NCI-H2107 (cell line): ENCODE measurements at regions not wholly inside any gene's neighbourhood (a gene's known extent, or its start where the extent isn't known, plus 50 kb on each side); places are given as distances from the start of the nearest gene placed in this dataset.

Source experiments
- DNase-seq: peaks from one replicate; lab custom pipeline; 2025; lab: John Stamatoyannopoulos, UW

DNA sequence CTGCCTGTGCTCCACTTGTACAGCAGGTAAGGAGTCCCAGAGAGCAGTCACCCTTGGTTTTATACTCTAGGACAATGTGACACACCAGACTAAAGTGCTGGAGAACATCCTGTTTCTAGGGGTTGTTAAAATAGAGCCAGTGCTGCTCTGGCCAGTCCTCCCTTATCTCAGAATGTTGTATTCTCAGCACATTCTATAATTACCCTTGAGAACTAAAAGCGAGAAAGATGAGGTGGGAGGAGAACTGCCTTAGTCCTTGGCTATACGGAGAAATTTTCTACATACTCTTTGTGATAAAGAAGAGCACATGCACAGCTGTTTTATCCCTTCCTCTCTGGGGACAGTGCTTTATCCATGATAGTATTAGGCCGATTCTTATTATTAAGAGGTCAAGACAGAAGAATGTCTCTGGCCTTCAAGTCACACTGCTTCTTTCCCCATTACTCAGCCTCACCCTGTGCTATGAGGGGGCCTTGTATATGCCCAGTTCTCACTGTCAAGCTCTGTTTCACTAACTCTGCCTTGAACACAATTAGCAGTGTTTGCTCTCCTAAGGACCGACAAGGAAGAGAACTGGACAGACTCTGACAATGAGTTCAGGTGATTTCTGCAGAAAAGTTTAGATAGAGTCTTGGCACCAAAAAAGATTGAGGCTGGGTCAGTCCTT lies 385.8 kb downstream of the TRIB2 start:
- DNase-seq: no peak

DNA sequence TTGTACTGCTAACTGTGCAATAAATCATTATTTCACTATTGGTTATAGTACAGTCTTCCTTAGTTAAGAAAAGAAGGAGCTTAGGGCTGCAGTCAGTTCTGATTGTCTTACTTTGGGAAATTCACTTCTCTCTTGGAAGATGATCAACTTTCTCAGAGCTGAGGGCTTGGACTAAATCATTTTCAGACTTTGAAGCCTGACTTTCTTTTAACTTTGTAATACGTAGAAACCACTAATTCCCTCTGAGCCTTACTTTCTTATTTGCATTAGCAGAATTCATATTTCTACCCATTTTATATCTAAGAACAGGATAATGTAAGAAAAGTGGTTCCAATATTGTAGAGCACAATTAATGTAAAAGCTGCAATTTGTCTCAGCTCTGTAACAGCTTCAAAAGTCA lies 386.4 kb downstream of the TRIB2 start:
- DNase-seq: no peak

DNA sequence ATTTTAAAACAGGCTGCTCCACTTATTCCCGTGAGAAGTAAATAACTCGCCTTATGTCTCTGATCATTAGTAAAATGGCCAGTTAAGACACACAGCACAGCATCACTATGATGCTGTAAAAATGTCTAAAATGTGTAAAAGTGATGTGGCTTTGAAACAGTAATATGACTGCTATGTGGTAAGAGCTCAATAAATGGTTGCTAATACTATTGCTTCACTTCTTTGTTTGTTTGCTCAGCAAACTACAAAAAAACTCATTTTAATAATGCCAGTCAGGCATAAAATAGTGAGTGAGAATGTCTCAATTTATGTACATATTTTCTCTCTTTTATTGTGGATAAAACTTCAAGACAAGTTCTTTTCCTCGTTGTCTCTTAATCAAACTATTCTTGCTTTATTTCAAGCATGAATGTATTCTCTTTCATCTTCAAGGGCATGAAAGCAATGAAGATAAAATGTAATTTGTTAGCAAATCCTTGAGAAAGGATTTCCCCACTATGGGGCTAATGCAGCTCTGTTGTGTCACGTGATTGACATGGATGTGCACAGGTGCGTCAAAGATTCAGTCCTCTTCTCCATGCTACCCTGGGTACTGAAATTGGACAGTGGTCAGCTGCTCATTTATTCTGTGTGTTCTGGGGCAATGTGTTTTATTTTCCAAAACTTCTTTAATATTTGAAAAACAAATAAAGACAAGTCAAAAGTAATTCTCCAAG lies 387.2 kb downstream of the TRIB2 start:
- no peak for DNase-seq

DNA sequence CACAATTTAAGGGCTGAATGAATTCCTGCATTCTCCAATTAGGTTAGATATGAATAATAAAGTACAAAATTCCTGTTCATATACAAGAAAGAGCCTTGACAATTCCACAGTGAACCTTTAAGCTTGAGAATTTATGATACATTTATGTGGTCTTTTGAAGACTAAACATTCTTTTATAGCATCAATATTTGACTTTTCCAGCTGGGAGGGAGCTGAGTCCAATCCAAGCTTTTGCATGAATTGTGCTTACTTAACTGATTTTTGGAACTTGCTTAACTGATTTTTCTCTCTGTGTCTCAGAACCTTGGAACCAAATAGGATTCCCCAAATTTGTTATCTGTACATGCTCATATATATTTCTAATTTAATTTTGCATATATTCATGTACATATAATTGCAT lies 388.0 kb downstream of the TRIB2 start:
- no peak for DNase-seq

DNA sequence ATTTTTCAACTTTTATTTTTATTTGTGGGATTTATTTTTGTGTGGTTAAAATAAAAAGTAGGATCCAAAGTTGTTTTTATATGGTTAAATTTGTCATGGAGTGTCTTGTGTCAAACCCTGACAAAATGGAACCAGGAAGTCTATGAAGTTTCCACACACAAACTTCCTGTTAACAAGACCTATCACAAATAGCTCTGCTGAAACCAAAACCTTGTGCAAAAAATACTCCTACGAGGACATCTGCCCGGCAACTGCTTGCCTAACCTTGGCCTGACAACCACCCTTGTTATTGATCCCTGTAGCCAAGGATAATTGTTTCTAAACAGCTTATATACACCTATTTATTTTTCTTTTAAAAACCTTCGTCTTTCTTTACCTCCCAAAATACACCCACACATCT lies 389.6 kb downstream of the TRIB2 start:
- DNase-seq: no peak

DNA sequence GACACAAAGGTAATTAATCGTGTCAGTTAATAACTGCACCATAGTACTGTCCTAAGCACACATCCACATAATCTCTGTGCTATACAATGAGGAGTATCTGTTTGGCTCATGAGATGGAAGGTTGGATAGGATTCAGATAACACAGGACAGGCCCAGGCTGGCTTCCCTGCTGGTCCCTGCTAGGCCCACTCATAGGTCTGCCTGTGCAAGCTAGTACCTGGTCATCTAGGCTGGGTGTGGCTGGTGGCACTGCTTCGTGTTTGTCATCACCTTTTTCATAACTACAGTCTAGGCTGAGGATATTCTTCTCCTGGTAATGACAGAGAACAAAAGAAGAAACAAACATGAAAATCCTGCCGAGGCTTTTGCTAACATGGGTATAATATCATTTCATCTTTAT lies 392.8 kb downstream of the TRIB2 start:
- no peak for DNase-seq

DNA sequence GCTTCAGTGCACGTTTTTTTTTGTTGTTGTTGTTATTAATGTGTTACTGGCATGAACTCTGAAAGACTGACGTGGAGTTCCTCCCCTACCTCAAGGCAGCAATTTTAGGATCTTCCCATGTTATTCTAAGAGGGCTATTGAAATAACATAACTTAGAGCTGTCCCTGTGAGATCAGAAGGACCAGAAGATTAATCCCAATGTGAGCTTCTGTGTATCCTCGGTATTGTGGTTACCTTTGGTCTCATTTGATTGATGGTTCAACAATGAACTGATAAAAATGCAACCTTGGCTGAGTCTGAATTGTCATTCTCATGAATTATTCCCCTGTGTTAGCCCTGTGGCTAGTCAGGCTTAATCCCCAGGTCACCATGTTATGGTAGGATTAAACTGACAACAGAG lies 394.1 kb downstream of the TRIB2 start:
- no peak for DNase-seq

DNA sequence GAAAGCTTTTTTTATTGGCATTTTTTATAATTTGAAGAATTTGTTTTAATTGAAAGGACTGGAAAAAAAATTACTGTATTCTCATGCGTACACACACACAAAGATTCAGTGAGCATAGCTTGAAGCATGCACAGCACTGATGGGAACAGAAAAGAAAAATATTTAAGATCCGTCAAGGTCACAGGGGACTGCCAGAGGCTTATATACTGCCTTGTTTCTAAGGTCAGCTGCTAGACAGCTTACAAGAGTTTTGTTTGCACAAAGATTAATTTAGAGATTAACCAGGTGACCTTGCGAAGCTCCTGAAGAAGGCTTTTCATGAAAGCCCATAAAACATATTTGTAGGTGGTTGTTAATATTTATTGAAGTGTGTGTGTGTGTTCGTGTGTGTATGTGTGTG lies 396.3 kb downstream of the TRIB2 start:
- no peak for DNase-seq

DNA sequence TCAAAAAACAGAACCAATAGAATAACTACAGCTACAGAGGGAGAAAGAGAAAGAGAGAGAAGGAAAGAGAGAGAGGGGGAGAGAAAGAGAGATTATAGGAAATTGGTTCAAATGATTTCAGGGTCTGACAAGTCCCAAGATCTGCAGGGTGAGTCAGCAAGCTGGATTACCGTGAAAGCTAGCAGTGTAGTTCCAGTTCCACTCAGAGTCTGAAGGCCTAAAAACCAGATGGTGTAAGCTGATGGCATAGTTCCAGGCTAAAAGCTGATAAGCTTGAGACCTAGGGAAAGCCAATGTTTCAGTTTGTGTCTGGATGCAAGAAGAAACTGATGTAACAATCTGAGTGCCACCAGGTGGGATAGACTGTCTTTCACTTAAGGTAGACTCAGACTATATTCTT lies 397.7 kb downstream of the TRIB2 start:
- DNase-seq: no peak

DNA sequence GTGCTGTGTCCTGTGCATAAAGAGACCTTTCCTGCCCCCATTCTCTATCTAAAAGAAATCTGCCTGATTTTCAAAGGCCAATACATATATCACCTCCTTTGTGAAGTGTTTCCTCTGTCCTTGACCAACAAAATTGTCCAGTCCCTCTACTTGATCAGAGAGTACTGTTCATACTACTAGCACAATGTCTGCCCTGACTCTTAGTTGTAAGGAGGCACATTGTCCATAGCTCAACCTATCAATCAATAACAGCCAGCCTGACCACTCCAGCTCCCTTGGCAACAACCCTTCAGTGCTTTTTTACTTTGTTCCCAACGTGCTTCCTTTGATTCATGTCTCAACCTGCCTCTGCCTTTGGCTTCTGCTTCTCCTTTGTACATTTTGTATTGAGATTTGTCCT lies 398.9 kb downstream of the TRIB2 start:
- DNase-seq: no peak

DNA sequence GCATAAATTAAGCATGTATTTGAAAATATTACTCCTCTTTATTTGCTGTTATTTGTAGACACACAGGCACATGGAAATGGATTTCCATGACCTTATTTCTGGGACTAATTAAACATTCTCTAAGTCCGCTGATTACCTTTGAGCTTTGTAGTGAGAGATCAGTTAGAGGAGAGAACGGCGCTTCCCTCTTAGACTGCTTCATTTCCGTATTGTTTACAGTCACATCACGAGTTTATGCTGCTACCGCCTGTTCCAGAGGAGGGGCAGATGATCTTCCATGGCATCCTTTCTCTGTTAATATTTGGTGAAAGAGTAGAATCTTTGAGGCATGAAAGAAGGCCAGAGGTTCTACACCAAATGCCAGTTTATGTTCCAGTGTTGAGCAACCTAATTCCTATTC lies 404.4 kb downstream of the TRIB2 start:
- no peak for DNase-seq

DNA sequence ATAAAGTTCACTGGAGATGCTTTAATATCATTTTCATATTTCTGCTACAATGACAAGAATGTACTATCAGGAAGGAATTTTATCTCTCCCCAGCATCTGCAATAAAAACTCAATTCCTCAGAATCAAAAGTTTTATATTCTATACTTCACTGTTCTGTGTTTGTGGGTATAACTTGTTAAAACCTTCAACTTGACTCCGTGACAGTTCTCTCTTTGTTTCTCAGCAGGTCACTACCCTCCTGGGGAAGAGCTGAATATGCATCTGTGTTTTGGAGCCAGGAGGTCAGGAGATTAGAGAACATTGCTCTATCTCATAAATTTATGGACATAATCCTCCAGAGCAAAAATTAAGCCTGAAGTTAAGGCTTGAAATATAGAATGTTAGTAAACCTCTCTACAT lies 411.4 kb downstream of the TRIB2 start:
- no peak for DNase-seq

DNA sequence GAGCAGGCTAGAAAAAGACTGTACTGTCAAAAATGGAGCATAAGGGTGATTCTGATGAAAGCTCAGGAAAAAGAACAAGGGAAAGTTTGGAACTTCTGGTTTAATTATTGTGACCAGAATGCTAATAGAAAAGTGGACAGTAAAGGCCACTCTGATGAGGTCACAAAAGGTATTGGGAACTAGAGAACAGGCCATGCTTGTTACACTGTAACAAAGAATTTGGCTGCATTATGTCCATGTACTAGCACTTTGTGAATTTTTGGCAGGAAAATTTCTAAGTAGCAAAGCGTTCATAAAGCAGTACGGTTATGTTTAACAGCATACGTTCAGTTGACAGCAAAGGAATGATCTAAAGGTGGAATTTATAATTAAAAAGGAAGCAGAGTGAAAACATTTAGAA lies 418.6 kb downstream of the TRIB2 start:
- DNase-seq: no peak

DNA sequence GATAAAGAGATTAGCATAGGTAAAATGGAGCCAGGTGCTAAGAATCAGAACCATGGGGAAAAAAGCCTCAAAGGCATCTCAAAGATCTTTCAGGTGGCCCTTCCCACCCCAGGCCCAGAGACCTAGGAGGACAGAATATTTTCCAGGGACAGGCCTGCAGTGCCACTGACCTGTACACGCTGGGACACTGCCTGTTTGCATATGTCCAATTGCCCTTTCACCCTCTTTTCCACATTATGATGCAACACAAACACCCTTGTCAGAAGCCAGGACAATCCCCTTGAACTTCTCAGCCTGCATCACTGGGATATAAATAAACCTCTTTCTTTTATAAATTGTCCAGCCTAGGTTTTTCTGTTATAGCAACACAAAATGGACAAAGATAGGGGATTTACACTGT lies 419.1 kb downstream of the TRIB2 start:
- DNase-seq: no peak

DNA sequence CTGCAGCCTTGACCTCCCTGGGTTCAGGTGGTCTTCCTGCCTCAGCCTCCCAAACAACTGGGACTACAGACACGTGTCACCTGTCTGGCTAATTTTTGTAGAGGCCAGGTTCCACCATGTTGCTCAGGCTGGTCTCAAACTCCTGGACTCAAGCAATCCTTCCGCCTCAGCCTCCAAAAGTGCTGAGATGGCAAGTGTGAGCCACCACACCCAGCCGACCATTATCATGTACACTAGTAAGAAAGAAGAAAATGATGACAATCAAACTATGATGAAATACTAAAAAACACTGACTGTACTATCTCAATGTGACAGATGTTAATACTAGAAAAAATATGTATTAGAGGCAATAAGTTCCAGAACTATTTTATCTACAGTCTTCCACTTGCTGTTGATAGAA lies 420.9 kb downstream of the TRIB2 start:
- DNase-seq: no peak

DNA sequence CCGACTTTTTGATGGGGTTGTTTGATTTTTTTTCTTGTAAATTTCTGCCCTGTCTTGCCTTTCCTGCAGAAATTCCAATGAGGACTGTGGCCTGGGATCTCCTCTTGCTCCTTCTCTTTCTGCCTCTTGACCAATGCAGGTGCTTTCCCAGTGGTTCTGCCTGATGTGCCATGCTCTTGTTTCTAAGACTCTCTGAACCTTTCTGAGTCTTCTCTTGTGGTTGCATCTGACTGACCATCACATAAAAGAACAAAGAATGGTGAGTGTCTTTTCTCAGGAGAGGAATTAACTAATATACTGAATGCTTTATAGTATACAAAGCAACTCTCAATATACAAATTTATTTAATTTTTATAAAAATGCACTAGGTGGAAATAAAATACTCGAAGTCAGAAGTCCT lies 424.6 kb downstream of the TRIB2 start:
- DNase-seq: no peak

DNA sequence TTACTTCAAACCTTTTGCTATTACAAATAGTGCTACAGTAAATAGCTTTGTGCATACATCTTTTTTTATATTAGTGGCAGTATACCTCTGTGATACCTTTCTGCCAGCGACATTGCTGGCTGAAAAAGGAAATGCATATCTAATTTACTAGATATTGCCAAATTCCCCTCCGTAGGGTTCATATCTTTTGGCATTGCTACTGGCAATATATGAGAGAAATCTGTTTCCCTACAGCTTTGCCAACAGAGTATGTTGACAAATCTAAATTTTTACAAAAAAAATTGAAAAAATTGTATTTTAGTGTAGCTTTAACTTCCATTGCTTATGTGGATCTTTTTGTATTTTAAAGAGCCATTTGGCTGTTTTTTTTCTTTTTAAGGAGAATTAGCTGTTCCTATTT lies 426.7 kb downstream of the TRIB2 start:
- no peak for DNase-seq

DNA sequence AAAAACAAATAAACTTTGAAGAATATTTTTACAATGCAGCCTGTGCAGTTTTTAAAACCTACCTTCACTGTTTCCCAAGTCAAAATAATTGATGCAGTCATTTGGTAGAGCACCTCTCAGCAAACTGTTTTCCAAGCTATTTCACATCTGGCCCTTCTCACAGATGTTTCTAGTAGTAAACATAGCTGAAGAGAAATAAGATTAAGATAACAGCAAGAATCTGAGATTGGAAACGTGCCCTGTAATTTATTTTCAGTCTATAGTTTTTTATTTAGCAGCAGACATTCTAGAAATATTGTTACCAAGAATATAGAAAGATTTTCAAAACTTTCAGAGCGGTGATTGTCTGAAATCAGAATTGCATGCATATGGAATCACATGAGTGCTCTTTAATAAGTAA lies 440.2 kb downstream of the TRIB2 start:
- no peak for DNase-seq

DNA sequence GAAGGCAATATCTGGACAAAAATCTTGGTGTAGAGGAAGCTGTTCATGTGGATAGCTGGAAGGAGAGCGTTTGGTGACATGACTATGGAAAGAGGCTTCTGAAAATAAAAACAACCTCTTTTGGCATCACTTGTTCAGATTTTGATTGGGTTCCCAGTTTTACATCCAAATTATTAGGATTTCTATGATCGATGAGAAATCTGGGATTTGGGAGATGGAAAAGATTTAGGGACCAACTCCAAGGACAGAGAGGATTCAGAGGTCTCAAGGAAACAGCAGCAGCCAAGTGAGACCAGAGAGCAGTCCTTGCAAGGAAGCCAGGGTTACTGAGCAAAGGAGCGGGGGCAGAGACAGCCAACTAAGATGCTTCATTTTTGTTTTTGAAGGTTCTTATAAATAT lies 441.7 kb downstream of the TRIB2 start:
- DNase-seq: no peak

DNA sequence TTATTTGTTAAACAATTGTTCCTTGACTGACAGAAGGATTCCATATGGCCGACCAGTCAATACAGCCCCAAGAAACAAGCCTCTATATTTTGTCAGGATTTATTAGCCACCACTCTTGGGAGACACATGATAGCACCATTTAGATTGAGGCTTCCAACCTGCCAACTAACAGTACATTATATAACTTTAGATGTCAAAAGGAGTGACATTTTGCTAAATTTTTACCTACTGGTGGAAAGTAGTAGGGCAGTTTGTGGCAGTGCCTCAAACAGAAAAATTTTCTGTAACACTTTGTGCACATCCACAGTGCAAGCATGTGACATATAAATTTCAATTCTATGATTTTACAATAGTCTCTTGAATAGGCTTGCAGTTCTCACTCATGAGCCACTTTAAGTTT lies 464.0 kb downstream of the TRIB2 start:
- DNase-seq: no peak

DNA sequence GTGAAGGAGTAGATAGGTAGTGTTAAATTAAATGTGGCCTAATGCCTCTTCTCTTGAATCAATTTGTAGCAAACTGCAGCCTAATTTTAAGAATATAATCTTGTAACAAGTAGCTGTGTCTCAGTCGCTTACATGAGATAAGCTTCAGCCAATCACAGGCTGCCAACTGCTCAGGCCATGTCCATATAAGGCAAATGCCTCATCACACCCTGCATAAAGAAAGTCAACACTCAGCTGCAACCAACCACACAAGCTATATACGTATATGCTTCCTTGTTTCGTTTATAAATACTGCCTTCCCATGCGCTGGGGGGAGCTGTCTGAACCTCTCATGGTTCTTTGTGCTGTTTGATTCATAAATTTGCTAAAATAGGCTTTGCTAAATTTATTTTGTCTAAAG lies 476.3 kb downstream of the TRIB2 start:
- peak; percentile 15 for DNase-seq

DNA sequence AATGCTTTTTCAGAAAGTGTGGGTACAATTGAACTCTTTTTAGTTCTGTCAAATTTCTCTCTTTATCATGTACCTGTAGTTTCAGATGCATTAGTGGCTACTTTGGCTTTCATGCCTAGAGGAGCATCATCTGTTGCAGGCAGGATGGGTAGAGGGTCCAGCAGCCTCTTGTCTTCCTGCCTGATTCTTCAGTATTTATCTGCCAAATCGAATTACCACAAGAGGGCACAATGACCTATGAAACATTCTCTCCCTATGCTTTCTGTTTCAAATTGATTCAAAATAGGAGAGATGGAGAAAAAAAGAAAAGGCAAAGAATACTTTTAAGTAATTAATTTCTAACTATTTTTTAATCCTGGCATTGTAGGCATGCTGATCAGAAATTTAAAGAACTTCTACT lies 477.2 kb downstream of the TRIB2 start:
- DNase-seq: no peak

DNA sequence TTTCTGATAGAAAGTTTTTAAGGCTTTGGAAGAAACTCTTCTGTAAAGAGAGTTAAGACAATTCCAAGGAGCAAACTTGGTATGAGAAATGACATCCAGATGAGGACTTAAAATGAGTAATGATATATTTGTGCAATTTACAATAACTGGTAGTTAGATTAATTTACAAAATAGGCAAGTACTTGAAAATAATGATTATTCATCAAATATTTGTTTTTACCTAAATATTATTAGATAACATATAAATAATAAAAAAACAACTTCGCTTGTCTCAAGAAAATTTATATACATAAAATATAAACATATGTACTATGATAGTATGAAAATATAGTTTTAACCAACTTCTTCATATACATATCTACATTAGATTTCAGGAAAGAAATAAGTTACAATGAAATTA lies 478.5 kb downstream of the TRIB2 start:
- no peak for DNase-seq

DNA sequence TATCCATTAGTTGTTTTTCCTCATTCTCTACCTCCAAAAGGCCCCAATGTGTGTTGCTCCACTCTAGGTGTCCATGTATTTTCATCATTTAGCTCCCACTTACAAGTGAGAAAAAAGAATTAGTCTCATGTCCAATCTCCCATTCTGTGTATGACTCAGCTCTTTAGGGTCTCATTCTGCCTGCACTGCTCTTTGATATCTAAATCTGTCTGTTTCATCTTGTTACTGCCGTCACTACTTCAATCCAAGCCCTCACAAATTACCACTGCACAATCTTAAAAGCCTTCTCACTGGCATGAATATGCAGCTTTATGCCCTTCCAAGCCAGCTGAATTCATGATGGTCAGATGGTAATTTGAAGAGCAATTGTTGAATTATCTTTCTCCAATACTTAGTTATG lies 480.5 kb downstream of the TRIB2 start:
- DNase-seq: no peak
